MM.1S (cell line): ENCODE measurements at regions not wholly inside any gene's neighbourhood (a gene's known extent, or its start where the extent isn't known, plus 50 kb on each side); places are given as distances from the start of the nearest gene placed in this dataset.

Experiments used
- CTCF ChIP-seq: fragments of 300-600 bp; sonication (generic); IDR thresholded peaks from 2 replicates; pipeline ENCODE4 v1.5.1; 2016; ENCODE audit warnings: antibody characterized with exemption, low read length, mixed read lengths
- EZH2 ChIP-seq: fragments of 300-600 bp; sonication (generic); optimal IDR thresholded peaks from 2 replicates; pipeline ENCODE3; 2017; ENCODE audit warnings: low read depth, mild to moderate bottlenecking, antibody characterized with exemption, low read length, mixed read lengths
- EZH2phosphoT487 ChIP-seq: fragments of 300-600 bp; sonication (generic); IDR thresholded peaks from 2 replicates; pipeline ENCODE4 v1.6.1; 2018; ENCODE audit warnings: antibody characterized with exemption, low read length

GRCh38 chr2:142675398-142675797 lies 202.1 kb upstream of the KYNU start:
- TF ChIP-seq CTCF (no peak), EZH2 (no peak), EZH2phosphoT487 (no peak)
